Vagina (tissue), 2 donors: ENCODE measurements at regions not wholly inside any gene's neighbourhood (a gene's known extent, or its start where the extent isn't known, plus 50 kb on each side); places are given as distances from the start of the nearest gene placed in this dataset.

ENCODE experiments used
- CTCF ChIP-seq, 3 experiments: fragments of 450-650 bp in 2 of 3; fragments of 200-600 bp in 1 of 3; sonication (generic) in 1 of 3; IDR thresholded peaks; one replicate each; pipeline ENCODE4 v1.5.1; 2017 to 2019; ENCODE audit warnings: antibody characterized with exemption in 3 of 3, mild to moderate bottlenecking in 2 of 3, moderate library complexity in 2 of 3
- POLR2A ChIP-seq, 2 donors: fragments of 450-650 bp; IDR thresholded peaks; one replicate each; pipeline ENCODE4 v1.6.1; 2017; ENCODE audit warnings: antibody characterized with exemption in 2 of 2, mild to moderate bottlenecking in 2 of 2, moderate library complexity in 2 of 2

- no peak for TF ChIP-seq POLR2A (IDR thresholded peaks at IDR 0.05)
- no peak for TF ChIP-seq CTCF (IDR thresholded peaks at IDR 0.05)
These were observed 99.2 kb downstream of the ARRDC3 start for GRCh38 chr5:91283899-91284298.
